ENCODE measurements at regions not wholly inside any gene's neighbourhood (a gene's known extent, or its start where the extent isn't known, plus 50 kb on each side); places are given as distances from the start of the nearest gene placed in this dataset.

- Histone ChIP-seq H3K4me1 (ENCODE audit: control insufficient read depth in 4 of 4, insufficient read depth in 4 of 4, low read length in 3 of 4) (no peaks in the 10 kb centered on the region), H3K27me3 (ENCODE audit: control insufficient read depth in 4 of 4, insufficient read depth in 4 of 4, low read length in 3 of 4) (no peaks in the 10 kb centered on the region), H3K9me3 (ENCODE audit: control insufficient read depth in 4 of 4, low read length in 3 of 4) (peaks cover 0 to 7% (median 3%) of the 10 kb centered on the region in 4 donors), H3K36me3 (ENCODE audit: control insufficient read depth in 4 of 4, insufficient read depth in 3 of 4, low read depth in 1 of 4, low read length in 3 of 4) (no peaks in the 10 kb centered on the region), H3K27ac (ENCODE audit: low read depth in 1 of 2, low read length in 2 of 2) (no peak overlapping the region), H3K9ac (ENCODE audit: low read depth in 1 of 2, low read length in 2 of 2) (no peak overlapping the region), H3K4me3 (ENCODE audit: low read depth in 1 of 3, low read length in 3 of 3) (no peak overlapping the region)
- no peak for DNase-seq (ENCODE audit: low spot score)
- TF ChIP-seq JUND (IDR thresholded peaks at IDR 0.05) (no peak), TAF1 (conservative IDR thresholded peaks at IDR 0.05) (no peak), ZBTB33 (IDR thresholded peaks at IDR 0.05) (no peak), NR2F2 (IDR thresholded peaks at IDR 0.05) (no peak), REST (IDR thresholded peaks at IDR 0.05) (no peak), GABPA (IDR thresholded peaks at IDR 0.05 in 1 of 2, conservative IDR thresholded peaks at IDR 0.05 in 1 of 2) (no peak), RAD21 (IDR thresholded peaks at IDR 0.05) (no peak)
- WGBS, result 93% methylated on average over 2 of the region's 2 CpGs
Measured at GRCh38 chr5:71986101-71986500, 121.2 kb upstream of the MAP1B start.

- WGBS, result 78% methylated on average over 1 of the region's 1 CpG
Measured at GRCh38 chr5:71988808-71989207, 118.5 kb upstream of the MAP1B start.

GRCh38 chr5:71993600-71993999 is 113.7 kb upstream of the MAP1B start:
- Histone ChIP-seq H3K9ac (ENCODE audit: low read depth in 1 of 2, low read length in 2 of 2) (no peak overlapping the region), H3K36me3 (ENCODE audit: control insufficient read depth in 4 of 4, insufficient read depth in 3 of 4, low read depth in 1 of 4, low read length in 3 of 4) (no peaks in the 10 kb centered on the region), H3K9me3 (ENCODE audit: control insufficient read depth in 4 of 4, low read length in 3 of 4) (no peaks in the 10 kb centered on the region), H3K4me3 (ENCODE audit: low read depth in 1 of 3, low read length in 3 of 3) (no peak overlapping the region), H3K27ac (ENCODE audit: low read depth in 1 of 2, low read length in 2 of 2) (no peak overlapping the region), H3K4me1 (ENCODE audit: control insufficient read depth in 4 of 4, insufficient read depth in 4 of 4, low read length in 3 of 4) (no peaks in the 10 kb centered on the region), H3K27me3 (ENCODE audit: control insufficient read depth in 4 of 4, insufficient read depth in 4 of 4, low read length in 3 of 4) (peaks cover 0 to 2% (median 0%) of the 10 kb centered on the region in 4 donors)
- DNase-seq (ENCODE audit: low spot score), result no peak
- TF ChIP-seq ZBTB33 (IDR thresholded peaks at IDR 0.05), result no peak
- TF ChIP-seq JUND (IDR thresholded peaks at IDR 0.05), result no peak
- TF ChIP-seq ATF3 (IDR thresholded peaks at IDR 0.05), result no peak
- no peak for TF ChIP-seq RXRA (IDR thresholded peaks at IDR 0.05)
- no peak for TF ChIP-seq TAF1 (conservative IDR thresholded peaks at IDR 0.05)
- no peak for TF ChIP-seq MAX (IDR thresholded peaks at IDR 0.05)
- TF ChIP-seq YY1 (IDR thresholded peaks at IDR 0.05), result no peak
- TF ChIP-seq HNF4A (conservative IDR thresholded peaks at IDR 0.05), result no peak
- 90% methylated on average over 3 of the region's 3 CpGs for WGBS

More at GRCh38 chr5:71988808-71989207, 118.5 kb upstream of the MAP1B start:
- Histone ChIP-seq H3K9ac (ENCODE audit: low read depth in 1 of 2, low read length in 2 of 2) (no peak overlapping the region), H3K4me3 (ENCODE audit: low read depth in 1 of 3, low read length in 3 of 3) (no peak overlapping the region), H3K27ac (ENCODE audit: low read depth in 1 of 2, low read length in 2 of 2) (no peak overlapping the region), H3K9me3 (ENCODE audit: control insufficient read depth in 4 of 4, low read length in 3 of 4) (peaks cover 0 to 2% (median 0%) of the 10 kb centered on the region in 4 donors), H3K36me3 (ENCODE audit: control insufficient read depth in 4 of 4, insufficient read depth in 3 of 4, low read depth in 1 of 4, low read length in 3 of 4) (no peaks in the 10 kb centered on the region), H3K4me1 (ENCODE audit: control insufficient read depth in 4 of 4, insufficient read depth in 4 of 4, low read length in 3 of 4) (no peaks in the 10 kb centered on the region), H3K27me3 (ENCODE audit: control insufficient read depth in 4 of 4, insufficient read depth in 4 of 4, low read length in 3 of 4) (no peaks in the 10 kb centered on the region)
- DNase-seq (ENCODE audit: low spot score), result no peak
- TF ChIP-seq HNF4G (IDR thresholded peaks at IDR 0.05) (no peak), HNF4A (conservative IDR thresholded peaks at IDR 0.05) (no peak)
